ENCODE measurements at regions not wholly inside any gene's neighbourhood (a gene's known extent, or its start where the extent isn't known, plus 50 kb on each side); places are given as distances from the start of the nearest gene placed in this dataset.

GRCh38 chr17:53046781-53047180 is 775.9 kb upstream of the KIF2B start:
- TF ChIP-seq, protein P1, sequence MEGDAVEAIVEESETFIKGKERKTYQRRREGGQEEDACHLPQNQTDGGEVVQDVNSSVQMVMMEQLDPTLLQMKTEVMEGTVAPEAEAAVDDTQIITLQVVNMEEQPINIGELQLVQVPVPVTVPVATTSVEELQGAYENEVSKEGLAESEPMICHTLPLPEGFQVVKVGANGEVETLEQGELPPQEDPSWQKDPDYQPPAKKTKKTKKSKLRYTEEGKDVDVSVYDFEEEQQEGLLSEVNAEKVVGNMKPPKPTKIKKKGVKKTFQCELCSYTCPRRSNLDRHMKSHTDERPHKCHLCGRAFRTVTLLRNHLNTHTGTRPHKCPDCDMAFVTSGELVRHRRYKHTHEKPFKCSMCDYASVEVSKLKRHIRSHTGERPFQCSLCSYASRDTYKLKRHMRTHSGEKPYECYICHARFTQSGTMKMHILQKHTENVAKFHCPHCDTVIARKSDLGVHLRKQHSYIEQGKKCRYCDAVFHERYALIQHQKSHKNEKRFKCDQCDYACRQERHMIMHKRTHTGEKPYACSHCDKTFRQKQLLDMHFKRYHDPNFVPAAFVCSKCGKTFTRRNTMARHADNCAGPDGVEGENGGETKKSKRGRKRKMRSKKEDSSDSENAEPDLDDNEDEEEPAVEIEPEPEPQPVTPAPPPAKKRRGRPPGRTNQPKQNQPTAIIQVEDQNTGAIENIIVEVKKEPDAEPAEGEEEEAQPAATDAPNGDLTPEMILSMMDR (conservative IDR thresholded peaks at IDR 0.05; ENCODE audit: low read depth in 2 of 2), result no peak
- TF ChIP-seq EZH2phosphoT487 (IDR thresholded peaks at IDR 0.05; ENCODE audit: unreplicated experiment) (no peak), POLR2AphosphoS5 (IDR thresholded peaks at IDR 0.05; ENCODE audit: low read depth) (no peak), EZH2 (IDR thresholded peaks at IDR 0.05; ENCODE audit: low read depth, unreplicated experiment) (no peak), REST (IDR thresholded peaks at IDR 0.05; ENCODE audit: unreplicated experiment) (no peak), NANOG (IDR thresholded peaks at IDR 0.05; ENCODE audit: borderline replicate concordance) (no peak), CREB1 (CRISPR knock-in tag; IDR thresholded peaks at IDR 0.05; ENCODE audit: low read depth) (no peak), ZNF331 (CRISPR knock-in tag; IDR thresholded peaks at IDR 0.05; ENCODE audit: low read depth) (no peak), STAT1 (IDR thresholded peaks at IDR 0.05; ENCODE audit: unreplicated experiment) (no peak), JUNB (IDR thresholded peaks at IDR 0.05; ENCODE audit: unreplicated experiment) (no peak), ZNF114 (CRISPR knock-in tag; IDR thresholded peaks at IDR 0.05) (no peak)
- TF ChIP-seq, protein P2, sequence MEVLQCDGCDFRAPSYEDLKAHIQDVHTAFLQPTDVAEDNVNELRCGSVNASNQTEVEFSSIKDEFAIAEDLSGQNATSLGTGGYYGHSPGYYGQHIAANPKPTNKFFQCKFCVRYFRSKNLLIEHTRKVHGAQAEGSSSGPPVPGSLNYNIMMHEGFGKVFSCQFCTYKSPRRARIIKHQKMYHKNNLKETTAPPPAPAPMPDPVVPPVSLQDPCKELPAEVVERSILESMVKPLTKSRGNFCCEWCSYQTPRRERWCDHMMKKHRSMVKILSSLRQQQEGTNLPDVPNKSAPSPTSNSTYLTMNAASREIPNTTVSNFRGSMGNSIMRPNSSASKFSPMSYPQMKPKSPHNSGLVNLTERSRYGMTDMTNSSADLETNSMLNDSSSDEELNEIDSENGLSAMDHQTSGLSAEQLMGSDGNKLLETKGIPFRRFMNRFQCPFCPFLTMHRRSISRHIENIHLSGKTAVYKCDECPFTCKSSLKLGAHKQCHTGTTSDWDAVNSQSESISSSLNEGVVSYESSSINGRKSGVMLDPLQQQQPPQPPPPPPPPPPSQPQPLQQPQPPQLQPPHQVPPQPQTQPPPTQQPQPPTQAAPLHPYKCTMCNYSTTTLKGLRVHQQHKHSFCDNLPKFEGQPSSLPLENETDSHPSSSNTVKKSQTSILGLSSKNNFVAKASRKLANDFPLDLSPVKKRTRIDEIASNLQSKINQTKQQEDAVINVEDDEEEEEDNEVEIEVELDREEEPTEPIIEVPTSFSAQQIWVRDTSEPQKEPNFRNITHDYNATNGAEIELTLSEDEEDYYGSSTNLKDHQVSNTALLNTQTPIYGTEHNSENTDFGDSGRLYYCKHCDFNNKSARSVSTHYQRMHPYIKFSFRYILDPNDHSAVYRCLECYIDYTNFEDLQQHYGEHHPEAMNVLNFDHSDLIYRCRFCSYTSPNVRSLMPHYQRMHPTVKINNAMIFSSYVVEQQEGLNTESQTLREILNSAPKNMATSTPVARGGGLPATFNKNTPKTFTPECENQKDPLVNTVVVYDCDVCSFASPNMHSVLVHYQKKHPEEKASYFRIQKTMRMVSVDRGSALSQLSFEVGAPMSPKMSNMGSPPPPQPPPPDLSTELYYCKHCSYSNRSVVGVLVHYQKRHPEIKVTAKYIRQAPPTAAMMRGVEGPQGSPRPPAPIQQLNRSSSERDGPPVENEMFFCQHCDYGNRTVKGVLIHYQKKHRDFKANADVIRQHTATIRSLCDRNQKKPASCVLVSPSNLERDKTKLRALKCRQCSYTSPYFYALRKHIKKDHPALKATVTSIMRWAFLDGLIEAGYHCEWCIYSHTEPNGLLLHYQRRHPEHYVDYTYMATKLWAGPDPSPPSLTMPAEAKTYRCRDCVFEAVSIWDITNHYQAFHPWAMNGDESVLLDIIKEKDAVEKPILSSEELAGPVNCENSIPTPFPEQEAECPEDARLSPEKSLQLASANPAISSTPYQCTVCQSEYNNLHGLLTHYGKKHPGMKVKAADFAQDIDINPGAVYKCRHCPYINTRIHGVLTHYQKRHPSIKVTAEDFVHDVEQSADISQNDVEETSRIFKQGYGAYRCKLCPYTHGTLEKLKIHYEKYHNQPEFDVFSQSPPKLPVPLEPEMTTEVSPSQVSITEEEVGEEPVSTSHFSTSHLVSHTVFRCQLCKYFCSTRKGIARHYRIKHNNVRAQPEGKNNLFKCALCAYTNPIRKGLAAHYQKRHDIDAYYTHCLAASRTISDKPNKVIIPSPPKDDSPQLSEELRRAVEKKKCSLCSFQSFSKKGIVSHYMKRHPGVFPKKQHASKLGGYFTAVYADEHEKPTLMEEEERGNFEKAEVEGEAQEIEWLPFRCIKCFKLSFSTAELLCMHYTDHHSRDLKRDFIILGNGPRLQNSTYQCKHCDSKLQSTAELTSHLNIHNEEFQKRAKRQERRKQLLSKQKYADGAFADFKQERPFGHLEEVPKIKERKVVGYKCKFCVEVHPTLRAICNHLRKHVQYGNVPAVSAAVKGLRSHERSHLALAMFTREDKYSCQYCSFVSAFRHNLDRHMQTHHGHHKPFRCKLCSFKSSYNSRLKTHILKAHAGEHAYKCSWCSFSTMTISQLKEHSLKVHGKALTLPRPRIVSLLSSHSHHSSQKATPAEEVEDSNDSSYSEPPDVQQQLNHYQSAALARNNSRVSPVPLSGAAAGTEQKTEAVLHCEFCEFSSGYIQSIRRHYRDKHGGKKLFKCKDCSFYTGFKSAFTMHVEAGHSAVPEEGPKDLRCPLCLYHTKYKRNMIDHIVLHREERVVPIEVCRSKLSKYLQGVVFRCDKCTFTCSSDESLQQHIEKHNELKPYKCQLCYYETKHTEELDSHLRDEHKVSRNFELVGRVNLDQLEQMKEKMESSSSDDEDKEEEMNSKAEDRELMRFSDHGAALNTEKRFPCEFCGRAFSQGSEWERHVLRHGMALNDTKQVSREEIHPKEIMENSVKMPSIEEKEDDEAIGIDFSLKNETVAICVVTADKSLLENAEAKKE (CRISPR knock-in tag; IDR thresholded peaks at IDR 0.05), result no peak
- TF ChIP-seq, protein P3, sequence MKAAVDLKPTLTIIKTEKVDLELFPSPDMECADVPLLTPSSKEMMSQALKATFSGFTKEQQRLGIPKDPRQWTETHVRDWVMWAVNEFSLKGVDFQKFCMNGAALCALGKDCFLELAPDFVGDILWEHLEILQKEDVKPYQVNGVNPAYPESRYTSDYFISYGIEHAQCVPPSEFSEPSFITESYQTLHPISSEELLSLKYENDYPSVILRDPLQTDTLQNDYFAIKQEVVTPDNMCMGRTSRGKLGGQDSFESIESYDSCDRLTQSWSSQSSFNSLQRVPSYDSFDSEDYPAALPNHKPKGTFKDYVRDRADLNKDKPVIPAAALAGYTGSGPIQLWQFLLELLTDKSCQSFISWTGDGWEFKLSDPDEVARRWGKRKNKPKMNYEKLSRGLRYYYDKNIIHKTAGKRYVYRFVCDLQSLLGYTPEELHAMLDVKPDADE (IDR thresholded peaks at IDR 0.05), result no peak

Measured in GM23338 (cell line).